ENCODE measurements at regions not wholly inside any gene's neighbourhood (a gene's known extent, or its start where the extent isn't known, plus 50 kb on each side); places are given as distances from the start of the nearest gene placed in this dataset.
"Not testable (repeated sequence)": the region's sequence is repeated elsewhere in the genome, so short reads cannot be mapped to it uniquely, and the experiment has no call there.

- no peak for DNase-seq (ENCODE audit: low spot score)
Observed at GRCh38 chrX:1102786-1103185, 109.7 kb downstream of the CRLF2 start.

- DNase-seq (ENCODE audit: low spot score) = not testable (repeated sequence)
Observed at GRCh38 chrX:1102221-1102620, 110.2 kb downstream of the CRLF2 start.

- no peak for DNase-seq (ENCODE audit: low spot score)
Observed at GRCh38 chrX:1099146-1099770, 113.2 kb downstream of the CRLF2 start.

GRCh38 chrX:1097328-1097727 is 115.1 kb downstream of the CRLF2 start:
- no peak for DNase-seq (ENCODE audit: low spot score)

GRCh38 chrX:1094566-1095333 is 117.7 kb downstream of the CRLF2 start:
- DNase-seq (ENCODE audit: low spot score) = no peak

- DNase-seq (ENCODE audit: low spot score) = no peak
Observed at GRCh38 chrX:1093586-1094421, 118.6 kb downstream of the CRLF2 start.

GRCh38 chrX:1093121-1093520 is 119.3 kb downstream of the CRLF2 start:
- no peak for DNase-seq (ENCODE audit: low spot score)

GRCh38 chrX:1086444-1087409 is 125.7 kb downstream of the CRLF2 start:
- no peak for DNase-seq (ENCODE audit: low spot score)

- DNase-seq (ENCODE audit: low spot score) = not testable (repeated sequence)
Observed at GRCh38 chrX:1085871-1086270, 126.6 kb downstream of the CRLF2 start.

- DNase-seq (ENCODE audit: low spot score) = no peak
Observed at GRCh38 chrX:1084689-1085088, 127.8 kb downstream of the CRLF2 start.

- DNase-seq (ENCODE audit: low spot score) = peak; percentile 55
Observed at GRCh38 chrX:1076871-1077651, 135.4 kb downstream of the CRLF2 start.

- DNase-seq (ENCODE audit: low spot score) = no peak
Observed at GRCh38 chrX:1075741-1076140, 136.7 kb downstream of the CRLF2 start.

GRCh38 chrX:1075156-1075555 is 137.3 kb downstream of the CRLF2 start:
- DNase-seq (ENCODE audit: low spot score) = no peak

- DNase-seq (ENCODE audit: low spot score) = no peak
Observed at GRCh38 chrX:1074755-1075154, 137.7 kb downstream of the CRLF2 start.

- DNase-seq (ENCODE audit: low spot score) = no peak
Observed at GRCh38 chrX:1074172-1074571, 138.3 kb downstream of the CRLF2 start.

- DNase-seq (ENCODE audit: low spot score) = no peak
Observed at GRCh38 chrX:1072637-1073377, 139.6 kb downstream of the CRLF2 start.

GRCh38 chrX:1071351-1071750 is 141.1 kb downstream of the CRLF2 start:
- no peak for DNase-seq (ENCODE audit: low spot score)

- no peak for DNase-seq (ENCODE audit: low spot score)
Observed at GRCh38 chrX:1062351-1062750, 150.1 kb downstream of the CRLF2 start.

- no peak for DNase-seq (ENCODE audit: low spot score)
Observed at GRCh38 chrX:1060562-1060960, 151.9 kb downstream of the CRLF2 start.

Data from pons (tissue), 1 donor.